OCI-LY1 (cell line): ENCODE measurements at regions not wholly inside any gene's neighbourhood (a gene's known extent, or its start where the extent isn't known, plus 50 kb on each side); places are given as distances from the start of the nearest gene placed in this dataset.

Source experiments
- CTCF ChIP-seq: fragments of 200-600 bp; sonication (generic), shearing (Covaris generic); IDR thresholded peaks from 2 replicates; pipeline ENCODE4 v1.5.1; 2017; ENCODE audit warnings: mild to moderate bottlenecking, antibody characterized with exemption, low read length, moderate library complexity, mixed read lengths
- EZH2 ChIP-seq: fragments of 200-600 bp; sonication (generic), shearing (Covaris generic); IDR thresholded peaks from 2 replicates; pipeline ENCODE4 v1.8.0; 2017; ENCODE audit warnings: borderline replicate concordance, mixed run types, mild to moderate bottlenecking, antibody characterized with exemption, low read length, moderate library complexity, mixed read lengths

DNA sequence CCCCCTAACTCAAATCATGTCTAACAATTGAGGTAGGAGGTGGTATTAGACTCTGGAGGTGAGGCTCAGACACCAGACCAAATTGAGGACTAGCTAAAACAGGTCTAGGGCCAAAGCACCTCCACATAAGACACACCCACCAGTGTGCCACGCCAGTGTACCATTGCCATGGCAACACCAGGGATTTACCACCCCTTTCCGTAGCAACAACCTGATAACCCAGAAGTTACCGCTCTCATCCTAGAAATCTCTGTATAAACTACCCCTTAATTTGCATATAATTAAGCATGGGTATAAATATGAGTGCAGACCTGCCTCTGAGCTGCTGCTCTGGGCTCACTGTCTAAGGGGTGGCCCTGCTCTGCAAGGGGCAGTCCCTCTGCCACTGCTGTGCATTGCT lies 57.4 kb upstream of the PPP2R5C start:
- TF ChIP-seq CTCF (no peak), EZH2 (no peak)
